Right kidney (tissue), 1 donor: ENCODE measurements at regions not wholly inside any gene's neighbourhood (a gene's known extent, or its start where the extent isn't known, plus 50 kb on each side); places are given as distances from the start of the nearest gene placed in this dataset.
"Not testable (repeated sequence)": the region's sequence is repeated elsewhere in the genome, so short reads cannot be mapped to it uniquely, and the experiment has no call there.

ENCODE experiments used
- DNase-seq: peaks from one replicate; pipeline ENCODE4 v3.0.0-alpha.2; 2016

GRCh38 chrX:7638078-7638710, 204.8 kb upstream of the VCX start:
- no peak for DNase-seq

GRCh38 chrX:7637066-7637465, 205.9 kb upstream of the VCX start:
- DNase-seq = no peak

GRCh38 chrX:7635604-7636003, 207.4 kb upstream of the VCX start:
- DNase-seq = no peak

GRCh38 chrX:7620560-7620959, 222.4 kb upstream of the VCX start:
- peak; percentile 1 for DNase-seq

GRCh38 chrX:7617994-7618393, 225.0 kb upstream of the VCX start:
- no peak for DNase-seq

GRCh38 chrX:7614616-7615015, 228.4 kb upstream of the VCX start:
- DNase-seq = no peak

- DNase-seq = not testable (repeated sequence)
Measured at GRCh38 chrX:7608625-7609024, 234.3 kb upstream of the VCX start.

- no peak for DNase-seq
Measured at GRCh38 chrX:7606039-7606652, 236.8 kb upstream of the VCX start.

- no peak for DNase-seq
Measured at GRCh38 chrX:7603387-7603786, 239.6 kb upstream of the VCX start.

GRCh38 chrX:7596822-7597221, 246.1 kb upstream of the VCX start:
- DNase-seq = no peak

GRCh38 chrX:7593370-7593769, 249.6 kb upstream of the VCX start:
- DNase-seq = not testable (repeated sequence)

GRCh38 chrX:7586126-7586525, 256.8 kb upstream of the VCX start:
- no peak for DNase-seq

- DNase-seq = no peak
Measured at GRCh38 chrX:7582191-7582590, 260.8 kb upstream of the VCX start.

GRCh38 chrX:7580127-7580526, 262.8 kb upstream of the VCX start:
- no peak for DNase-seq

- DNase-seq = no peak
Measured at GRCh38 chrX:7574325-7574724, 268.6 kb upstream of the VCX start.

- no peak for DNase-seq
Measured at GRCh38 chrX:7570432-7571029, 272.4 kb upstream of the VCX start.

GRCh38 chrX:7568597-7568996, 274.4 kb upstream of the VCX start:
- DNase-seq = no peak

- DNase-seq = no peak
Measured at GRCh38 chrX:7568130-7568529, 274.8 kb upstream of the VCX start.

- no peak for DNase-seq
Measured at GRCh38 chrX:7552760-7553159, 290.2 kb upstream of the VCX start.

- no peak for DNase-seq
Measured at GRCh38 chrX:7546551-7547080, 296.4 kb upstream of the VCX start.

GRCh38 chrX:7545564-7545963, 297.4 kb upstream of the VCX start:
- DNase-seq = no peak

GRCh38 chrX:7542587-7543380, 300.2 kb upstream of the VCX start:
- no peak for DNase-seq

GRCh38 chrX:7522860-7523259, 320.1 kb upstream of the VCX start:
- DNase-seq = no peak
